B cell (primary cell): ENCODE measurements at regions not wholly inside any gene's neighbourhood (a gene's known extent, or its start where the extent isn't known, plus 50 kb on each side); places are given as distances from the start of the nearest gene placed in this dataset.

Experiments used
- CTCF ChIP-seq: fragments of 200-600 bp; IDR thresholded peaks from one replicate; pipeline ENCODE4 v1.8.0; 2022; ENCODE audit warnings: antibody characterized with exemption, mild to moderate bottlenecking
- EZH2 ChIP-seq: IDR thresholded peaks from 2 replicates; pipeline ENCODE4 v1.6.1; 2012; ENCODE audit warnings: borderline replicate concordance, low read depth, mild to moderate bottlenecking, moderate library complexity, low read length; ENCODE audit not compliant: insufficient read depth, poor library complexity, severe bottlenecking

DNA sequence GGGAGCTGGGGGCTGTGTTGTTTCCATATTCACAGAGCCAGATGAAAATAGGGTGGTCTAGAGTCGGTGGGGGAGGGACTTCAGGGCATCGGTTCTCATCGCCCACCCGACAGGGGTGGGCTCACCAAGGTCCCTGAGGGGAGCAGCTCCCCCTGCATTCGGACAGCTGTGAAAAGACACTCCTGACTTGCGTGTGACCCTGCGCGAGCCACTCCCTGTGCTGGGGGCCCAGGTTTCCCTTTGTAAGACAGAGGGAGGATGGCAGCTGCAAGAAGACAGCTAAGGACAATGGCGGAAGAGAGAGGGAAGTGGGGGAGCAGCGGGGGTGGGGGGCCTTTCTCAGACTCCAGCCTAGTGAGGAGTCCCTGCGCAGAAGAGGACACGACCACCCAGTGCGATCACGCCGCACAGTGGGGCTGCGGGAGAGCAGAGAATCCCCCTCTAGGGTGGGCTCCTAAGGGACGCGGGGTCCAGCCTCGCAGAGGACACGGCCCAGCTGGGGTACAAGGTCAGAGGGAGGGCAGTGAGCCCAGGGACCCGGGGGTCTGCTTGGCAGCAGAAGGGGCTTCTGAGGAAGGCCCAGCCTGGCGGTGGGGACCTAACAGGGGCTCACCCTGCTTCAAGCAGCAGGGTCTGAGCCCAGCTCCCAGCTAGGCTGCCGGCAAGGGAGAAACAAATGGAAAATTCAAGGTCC, 326.9 kb upstream of the DIO3 start:
- TF ChIP-seq CTCF, result no peak
- no peak for TF ChIP-seq EZH2
